Heart left ventricle (tissue), 16 donors: ENCODE measurements at regions not wholly inside any gene's neighbourhood (a gene's known extent, or its start where the extent isn't known, plus 50 kb on each side); places are given as distances from the start of the nearest gene placed in this dataset.

Source experiments
- ATAC-seq, 4 donors: fragments of 200-7000 bp; cut with Tn5 transposase; one replicate each; pipeline ENCODE4 v1.9.1; 2020 to 2022; ENCODE audit warnings: moderate library complexity in 4 of 4, mild to moderate bottlenecking in 3 of 4, moderate number of reproducible peaks in 1 of 4
- DNase-seq, 5 donors: peaks; one replicate each; pipeline ENCODE4 v3.0.0-alpha.2; 2020
- H3K27ac ChIP-seq, 12 donors: fragments of 200-600 bp; sonication (generic) in 4 of 12; one replicate each; pipeline versions ENCODE4 v1.5.0 to v1.8.0; 2016 to 2022; ENCODE audit warnings: mild to moderate bottlenecking in 2 of 12
- H3K27me3 ChIP-seq, 9 donors: fragments of 200-600 bp; sonication (generic) in 2 of 9; one replicate each; pipeline versions ENCODE4 v1.5.1 to v1.8.0; 2016 to 2022; ENCODE audit warnings: mild to moderate bottlenecking in 3 of 9
- H3K36me3 ChIP-seq, 9 donors: fragments of 200-600 bp; sonication (generic) in 2 of 9; one replicate each; pipeline versions ENCODE4 v1.5.0 to v1.8.0; 2018 to 2022; ENCODE audit warnings: mild to moderate bottlenecking in 2 of 9
- H3K4me1 ChIP-seq, 12 donors: fragments of 200-600 bp; sonication (generic) in 4 of 12; one replicate each; pipeline versions ENCODE4 v1.5.0 to v1.8.0; 2016 to 2022; ENCODE audit warnings: mild to moderate bottlenecking in 3 of 12
- H3K4me3 ChIP-seq, 12 donors: fragments of 200-600 bp; sonication (generic) in 4 of 12; one replicate each; pipeline versions ENCODE4 v1.5.0 to v1.8.0; 2017 to 2022; ENCODE audit warnings: mild to moderate bottlenecking in 9 of 12, moderate library complexity in 4 of 12
- H3K9me3 ChIP-seq, 12 donors: fragments of 200-600 bp; sonication (generic) in 4 of 12; one replicate each; pipeline versions ENCODE4 v1.5.0 to v1.8.0; 2016 to 2022; ENCODE audit warnings: mild to moderate bottlenecking in 1 of 12
- POLR2A ChIP-seq, 2 donors: fragments of 450-650 bp; IDR thresholded peaks; one replicate each; pipeline ENCODE4 v1.6.1; 2017; ENCODE audit warnings: antibody characterized with exemption in 2 of 2, mild to moderate bottlenecking in 2 of 2, moderate library complexity in 2 of 2
- WGBS, 4 donors: extraction: QIAGEN DNeasy Blood & Tissue Kit in 2 of 4; methylation state at CpG; one replicate each; pipeline versions ENCODE4 v1.1.5 to v1.1.7; 2013 to 2018; 5-methylcytosine and 5-hydroxymethylcytosine counted together
- intact Hi-C, 10 donors: fragments of 100-400 bp; cut with DNase I; formaldehyde crosslinking; loops; one replicate each; pipeline versions ENCODE4 v1.11.1 to v1.14.2; 2022
- TF ChIP-seq, protein P1 (sequence below), 12 donors: fragments of 200-600 bp; sonication (generic) in 4 of 12; IDR thresholded peaks; one replicate each; pipeline versions ENCODE4 v1.5.0 to v1.8.0; 2018 to 2022; ENCODE audit warnings: antibody characterized with exemption in 12 of 12, mild to moderate bottlenecking in 5 of 12
- donor health status: ischemic (EF 13 %, LVEDD 7.1; RV severe dilation, severe dysfunction).
- donor health status: healthy with polysubstance abuse.
- donor health status: DM: no; HTN: yes; CAD: no.
- donor health status: DM: no; HTN: no; CAD: no.
- donor health status: ischemic (EF 25% LVEDD 6.9; RV normal size, moderate dysfunction).
- donor health status: ischemic (EF 25% LVEDD 5.7; RV mildly dilated, moderate dysfunction).
- donor health status: healthy.
- donor health status: DM: yes; HTN: yes; CAD: no.
- donor health status: ischemic (EF 35%, LVEDD 5.7; RV mildly dilated, moderate dysfunction).
- donor health status: nonischemic (EF 11% LVEDD 7.7; RV severe dilation, severe dysfunction).
- donor health status: DM: yes; HTN: yes; CAD: no.
- donor health status: PGD.
- donor health status: ischemic (EF 29% LVEDD 5.4; RV normal size, mild dysfunction).
- donor health status: nonischemic (EF 23%, LVEDD 6.1; RV moderate dilation, normal function).

DNA sequence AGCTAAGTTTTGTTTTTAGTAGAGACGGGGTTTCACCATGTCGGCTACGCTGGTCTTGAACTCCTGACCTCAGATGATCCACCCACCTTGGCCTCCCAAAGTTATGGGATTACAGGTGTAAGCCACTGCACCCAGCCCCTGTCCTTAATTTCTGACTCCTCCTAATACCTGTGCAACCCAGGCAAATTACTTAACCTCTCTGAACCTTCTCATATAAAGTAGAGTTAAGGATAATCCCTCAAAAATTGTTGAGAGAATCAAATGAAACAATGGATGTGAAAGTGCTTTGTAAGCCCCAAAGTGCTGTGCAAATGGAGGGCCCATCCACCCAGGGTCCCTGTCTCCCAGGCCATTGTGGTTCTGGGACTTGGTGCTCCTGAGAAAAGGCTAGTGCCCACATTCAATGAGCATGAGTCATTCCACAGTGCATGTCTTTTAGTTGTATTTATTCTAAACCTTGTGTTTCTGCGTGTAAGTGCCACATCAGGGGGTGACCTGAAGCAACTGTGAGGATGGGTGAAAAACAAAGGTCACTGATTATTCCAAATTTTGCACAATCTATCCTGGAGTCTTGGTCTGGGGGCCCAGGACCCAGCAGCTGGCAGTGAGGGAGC, 61.4 kb upstream of the PTPRJ start:
- Histone ChIP-seq H3K4me3 (no peak overlapping the region), H3K27me3 (no peaks in the 10 kb centered on the region), H3K36me3 (no peaks in the 10 kb centered on the region), H3K27ac (peak overlapping the region in 1 of 12 donors; percentile 81), H3K4me1 (peaks cover 0 to 80% (median 21%) of the 10 kb centered on the region in 12 donors), H3K9me3 (no peaks in the 10 kb centered on the region)
- ATAC-seq (no peak), DNase-seq (no peak)
- WGBS, 4 donors: 87 to 98% (median 94%) methylated on average over 4 of the region's 4 CpGs
- TF ChIP-seq POLR2A (IDR thresholded peaks at IDR 0.05): no peak
- TF ChIP-seq, protein P1, sequence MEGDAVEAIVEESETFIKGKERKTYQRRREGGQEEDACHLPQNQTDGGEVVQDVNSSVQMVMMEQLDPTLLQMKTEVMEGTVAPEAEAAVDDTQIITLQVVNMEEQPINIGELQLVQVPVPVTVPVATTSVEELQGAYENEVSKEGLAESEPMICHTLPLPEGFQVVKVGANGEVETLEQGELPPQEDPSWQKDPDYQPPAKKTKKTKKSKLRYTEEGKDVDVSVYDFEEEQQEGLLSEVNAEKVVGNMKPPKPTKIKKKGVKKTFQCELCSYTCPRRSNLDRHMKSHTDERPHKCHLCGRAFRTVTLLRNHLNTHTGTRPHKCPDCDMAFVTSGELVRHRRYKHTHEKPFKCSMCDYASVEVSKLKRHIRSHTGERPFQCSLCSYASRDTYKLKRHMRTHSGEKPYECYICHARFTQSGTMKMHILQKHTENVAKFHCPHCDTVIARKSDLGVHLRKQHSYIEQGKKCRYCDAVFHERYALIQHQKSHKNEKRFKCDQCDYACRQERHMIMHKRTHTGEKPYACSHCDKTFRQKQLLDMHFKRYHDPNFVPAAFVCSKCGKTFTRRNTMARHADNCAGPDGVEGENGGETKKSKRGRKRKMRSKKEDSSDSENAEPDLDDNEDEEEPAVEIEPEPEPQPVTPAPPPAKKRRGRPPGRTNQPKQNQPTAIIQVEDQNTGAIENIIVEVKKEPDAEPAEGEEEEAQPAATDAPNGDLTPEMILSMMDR (IDR thresholded peaks at IDR 0.05): no peak
- intact Hi-C loops: no loop called here

DNA sequence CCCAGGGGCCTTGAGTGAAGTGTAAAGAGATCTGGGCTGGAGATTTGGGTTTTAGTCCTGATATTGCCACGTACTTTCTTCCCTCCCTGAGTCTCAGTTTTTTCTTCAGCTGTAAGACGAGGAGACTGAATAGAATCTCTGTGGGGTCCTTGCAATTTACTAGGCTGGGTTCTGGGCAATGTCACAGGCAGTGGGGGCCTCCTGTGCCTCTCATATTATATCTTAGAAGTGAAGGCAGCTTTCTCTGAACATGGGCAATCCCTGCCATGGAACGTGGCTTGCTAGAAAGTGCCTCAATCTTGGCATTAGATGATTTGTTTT, 62.0 kb upstream of the PTPRJ start:
- no peak for TF ChIP-seq POLR2A (IDR thresholded peaks at IDR 0.05)
- TF ChIP-seq, protein P1 (IDR thresholded peaks at IDR 0.05): no peak
- DNase-seq (no peak), ATAC-seq (no peak)
- Histone ChIP-seq H3K4me3 (peak overlapping the region in 8 of 12 donors; percentile 10 to 44 (median 23)), H3K27ac (peak overlapping the region in 11 of 12 donors; percentile 0 to 81 (median 49)), H3K27me3 (no peaks in the 10 kb centered on the region), H3K9me3 (no peaks in the 10 kb centered on the region), H3K36me3 (no peaks in the 10 kb centered on the region), H3K4me1 (peaks cover 0 to 73% (median 20%) of the 10 kb centered on the region in 12 donors)
- intact Hi-C loops: no loop called here
- WGBS, 4 donors: 54 to 64% (median 58%) methylated on average over 3 of the region's 3 CpGs

DNA sequence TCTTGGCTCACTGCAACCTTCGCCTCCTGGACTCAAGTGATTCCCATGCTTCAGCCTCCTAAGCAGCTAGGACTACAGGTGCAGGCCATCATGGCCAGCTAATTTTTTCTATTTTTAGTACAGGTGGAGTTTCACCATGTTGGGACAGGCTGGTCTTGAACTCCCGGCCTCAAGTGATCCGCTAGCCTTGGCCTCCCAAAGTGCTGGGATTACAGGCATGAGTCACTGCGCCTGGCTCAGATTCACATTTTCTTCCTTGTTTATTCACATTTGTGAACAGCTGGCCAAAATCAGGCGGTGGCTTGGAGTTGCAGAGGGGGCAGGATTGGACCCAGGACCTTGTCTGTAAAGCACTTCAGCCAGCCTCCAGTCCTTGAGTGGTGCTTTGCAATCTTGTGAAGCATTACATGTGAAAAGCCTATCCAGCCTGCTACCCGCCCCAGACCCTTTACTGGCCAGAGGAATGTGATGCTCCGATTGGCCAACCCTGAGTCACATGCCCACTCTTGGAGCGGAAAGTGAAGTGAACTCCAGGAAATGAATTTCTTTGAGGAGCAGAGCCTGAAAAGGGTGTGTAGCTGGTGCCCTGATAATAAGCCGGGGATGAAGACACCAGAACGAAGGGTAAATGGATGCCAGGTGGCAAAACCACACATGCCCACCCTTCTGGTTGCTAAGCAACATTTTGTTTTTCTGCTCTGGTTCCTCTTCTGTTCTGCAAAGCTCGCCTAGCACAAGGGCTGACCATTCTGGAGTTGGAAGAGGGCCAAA, 62.6 kb upstream of the PTPRJ start:
- peak overlapping the region in 8 of 12 donors; percentile 10 to 44 (median 23) for H3K4me3 ChIP-seq
- TF ChIP-seq POLR2A (IDR thresholded peaks at IDR 0.05): no peak
- TF ChIP-seq, protein P1 (IDR thresholded peaks at IDR 0.05): no peak

DNA sequence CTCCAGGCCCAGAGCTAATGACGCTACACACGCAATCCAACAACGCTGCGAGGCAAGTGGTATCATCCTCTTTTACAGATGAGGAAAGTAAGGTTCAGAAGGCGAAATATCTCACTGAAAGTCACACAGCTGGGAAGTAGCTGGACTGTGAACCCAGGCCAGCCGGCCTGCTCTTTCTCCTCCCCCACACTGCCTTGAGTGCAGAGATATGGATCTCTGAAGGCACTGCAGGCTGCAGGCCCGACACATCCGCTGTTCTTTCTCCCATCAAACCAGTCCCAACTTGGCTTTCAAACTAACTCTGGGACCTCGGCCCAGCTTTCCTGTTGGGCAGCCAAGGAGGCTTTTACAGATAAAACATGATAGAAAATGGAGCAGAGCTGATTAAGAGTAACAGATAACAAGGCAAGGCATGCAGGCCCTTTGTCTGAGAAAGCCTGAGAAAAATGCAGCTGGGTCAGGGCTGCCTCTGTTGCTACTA, 64.0 kb upstream of the PTPRJ start:
- peak in 3 of 4 donors; percentile 52 to 73 (median 67) for ATAC-seq
- intact Hi-C loops: no loop called here

More for the DNA sequence above, 62.6 kb upstream of the PTPRJ start:
- Histone ChIP-seq H3K4me1 (peaks cover 0 to 73% (median 20%) of the 10 kb centered on the region in 12 donors), H3K27me3 (no peaks in the 10 kb centered on the region), H3K36me3 (no peaks in the 10 kb centered on the region), H3K27ac (peak overlapping the region; percentile 10 to 81 (median 50)), H3K9me3 (no peaks in the 10 kb centered on the region)
- WGBS, 4 donors: 65 to 71% (median 67%) methylated on average over 11 of the region's 11 CpGs
- DNase-seq: peak; percentile 75 to 89 (median 82)
- peak; percentile 81 to 93 (median 92) for ATAC-seq
- intact Hi-C loops: no loop called here

More for the DNA sequence above, 64.0 kb upstream of the PTPRJ start:
- peak; percentile 38 to 71 (median 58) for DNase-seq
- Histone ChIP-seq H3K4me3 (no peak overlapping the region), H3K27me3 (no peaks in the 10 kb centered on the region), H3K9me3 (no peaks in the 10 kb centered on the region), H3K36me3 (no peaks in the 10 kb centered on the region), H3K4me1 (peaks cover 0 to 72% (median 20%) of the 10 kb centered on the region in 12 donors), H3K27ac (peak overlapping the region in 8 of 12 donors; percentile 4 to 72 (median 46))
- 42 to 58% (median 53%) methylated on average over 9 of the region's 9 CpGs for WGBS, 4 donors
- TF ChIP-seq, protein P1 (IDR thresholded peaks at IDR 0.05): no peak
- TF ChIP-seq POLR2A (IDR thresholded peaks at IDR 0.05): no peak
